HG03108 (cell line): ENCODE measurements at regions not wholly inside any gene's neighbourhood (a gene's known extent, or its start where the extent isn't known, plus 50 kb on each side); places are given as distances from the start of the nearest gene placed in this dataset.

Source experiments
- ATAC-seq: cut with Tn5 transposase; IDR thresholded peaks from one replicate; pipeline ENCODE4 v1.9.1; 2021; ENCODE audit warnings: moderate library complexity; ENCODE audit not compliant: unreplicated experiment

DNA sequence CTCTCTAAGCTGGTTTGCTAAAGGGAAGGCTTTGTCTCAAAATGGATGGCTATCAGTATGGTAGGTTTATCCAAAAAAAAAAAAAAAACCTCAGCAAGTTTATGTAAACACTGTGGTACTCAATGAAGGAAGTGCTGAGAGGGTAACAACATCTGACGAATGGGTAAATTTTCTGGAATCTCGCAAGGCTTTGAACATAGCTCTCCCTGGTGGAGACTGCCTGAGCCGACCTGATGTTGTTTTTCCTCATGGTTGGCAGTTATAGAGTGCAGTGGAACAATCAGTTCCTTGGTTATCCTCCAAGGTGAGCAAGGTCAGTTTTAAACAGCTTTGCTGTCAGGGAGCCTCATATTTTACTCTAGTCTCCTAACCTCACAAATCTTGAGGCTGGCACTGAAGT, 94.6 kb downstream of the ZPLD1 start:
- no peak for ATAC-seq

DNA sequence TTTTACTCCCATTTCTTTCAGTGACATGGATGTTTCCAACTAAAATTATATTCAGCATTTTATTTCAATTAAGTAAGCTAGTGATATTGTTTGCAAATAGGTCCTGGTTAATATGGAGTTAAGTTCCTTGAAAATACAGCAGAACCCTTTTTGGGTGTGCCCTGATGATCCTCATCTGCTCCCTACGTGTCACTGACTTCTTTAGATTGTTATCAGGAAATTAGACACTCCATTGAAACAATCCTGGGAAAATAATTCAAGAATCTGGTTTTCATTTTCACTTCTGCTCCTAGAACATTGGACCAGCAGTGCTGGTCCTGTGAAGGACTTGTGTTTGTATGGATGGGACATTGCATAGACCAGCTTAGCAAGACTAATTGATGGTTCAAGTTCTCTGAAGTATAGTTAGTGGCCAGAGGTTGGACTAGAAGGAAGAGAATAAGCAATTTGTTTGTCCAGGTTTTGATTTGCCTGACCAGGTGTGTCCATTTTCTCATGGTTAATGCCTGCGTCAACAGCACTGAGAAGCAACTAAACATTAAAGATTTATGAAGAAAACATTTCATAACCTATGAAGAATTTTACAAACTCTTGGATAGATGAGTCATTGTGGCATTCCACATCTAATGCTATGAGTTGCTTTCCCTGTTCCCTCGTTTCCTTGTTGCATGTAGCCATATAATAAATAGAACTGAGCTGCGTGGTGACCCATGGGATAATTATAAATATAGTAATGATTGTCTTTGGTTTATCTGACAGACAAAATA, 95.8 kb downstream of the ZPLD1 start:
- ATAC-seq = no peak

DNA sequence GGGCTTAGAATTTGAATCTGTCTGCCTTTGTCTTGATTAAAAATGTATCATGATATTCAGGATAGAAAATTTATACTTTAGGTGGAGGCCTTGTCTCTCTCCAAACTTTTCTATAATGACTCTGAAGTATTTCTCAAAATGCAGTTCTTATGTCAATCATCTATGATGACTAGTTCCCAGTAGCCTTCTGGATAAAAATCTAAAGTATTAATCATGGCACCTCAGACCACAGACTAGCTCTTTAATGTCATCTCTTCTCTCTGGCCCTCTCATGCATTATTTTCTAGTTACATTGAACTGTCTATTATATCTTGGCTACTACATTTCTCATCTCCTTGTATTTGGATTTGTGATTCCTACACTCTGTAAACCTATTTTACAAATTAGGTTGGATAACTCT, 96.9 kb downstream of the ZPLD1 start:
- ATAC-seq = no peak

DNA sequence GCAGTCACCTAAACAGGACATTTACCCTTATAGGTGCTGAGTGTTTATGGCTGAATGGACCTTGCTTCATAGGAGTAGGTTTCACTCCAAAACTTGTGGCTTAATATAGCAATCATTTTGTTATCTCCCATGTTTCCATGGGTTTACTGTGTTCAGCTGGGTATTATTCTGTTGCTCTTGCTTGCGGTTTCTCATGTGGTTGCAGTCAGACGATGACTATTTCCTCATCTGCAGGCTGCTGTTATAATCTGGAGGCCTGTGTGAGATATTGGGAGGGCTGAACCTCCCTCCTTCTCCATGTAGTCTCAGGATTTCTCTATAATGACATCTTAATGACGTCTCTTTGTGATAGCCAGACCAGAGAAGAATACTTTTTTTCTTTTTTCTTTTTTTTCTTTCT, 98.1 kb downstream of the ZPLD1 start:
- ATAC-seq = no peak

DNA sequence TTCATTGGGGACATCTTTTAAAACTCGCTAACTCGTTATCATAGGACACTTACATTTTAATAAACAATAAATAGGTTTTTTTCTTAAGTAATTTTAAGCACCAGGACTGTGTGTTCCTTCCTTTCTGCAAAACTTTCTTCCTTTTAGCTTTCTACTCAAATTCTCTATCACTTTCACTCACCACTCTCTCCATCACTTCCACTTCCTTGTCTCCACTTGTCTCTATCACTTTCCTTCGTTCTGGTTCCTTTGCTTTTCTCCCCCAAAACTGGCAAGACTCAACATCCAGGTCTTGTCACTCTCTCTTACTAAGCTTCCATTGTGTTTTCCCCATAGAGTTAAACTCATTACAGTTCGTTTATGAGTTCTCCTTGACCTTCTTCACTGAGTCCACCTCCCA, 99.0 kb downstream of the ZPLD1 start:
- no peak for ATAC-seq

DNA sequence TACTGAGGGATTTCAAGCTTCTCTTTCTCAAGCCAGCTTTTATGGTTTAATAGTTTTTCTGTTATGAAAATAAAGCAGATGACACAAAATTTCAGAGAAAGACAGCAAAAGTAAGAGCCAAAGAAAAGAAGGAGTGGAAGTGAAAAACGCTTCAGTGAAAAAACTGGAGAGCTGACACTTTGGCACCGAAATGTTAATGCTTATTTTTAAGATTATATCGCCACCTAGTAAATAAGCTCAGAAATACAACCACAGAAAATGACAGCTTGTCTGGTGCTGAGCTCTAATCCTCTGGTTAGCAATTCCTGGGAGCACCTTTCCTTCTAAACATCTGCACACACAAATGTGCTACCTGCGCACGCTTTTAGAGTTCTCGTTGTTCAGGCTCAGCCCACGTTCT, 101.6 kb downstream of the ZPLD1 start:
- no peak for ATAC-seq

DNA sequence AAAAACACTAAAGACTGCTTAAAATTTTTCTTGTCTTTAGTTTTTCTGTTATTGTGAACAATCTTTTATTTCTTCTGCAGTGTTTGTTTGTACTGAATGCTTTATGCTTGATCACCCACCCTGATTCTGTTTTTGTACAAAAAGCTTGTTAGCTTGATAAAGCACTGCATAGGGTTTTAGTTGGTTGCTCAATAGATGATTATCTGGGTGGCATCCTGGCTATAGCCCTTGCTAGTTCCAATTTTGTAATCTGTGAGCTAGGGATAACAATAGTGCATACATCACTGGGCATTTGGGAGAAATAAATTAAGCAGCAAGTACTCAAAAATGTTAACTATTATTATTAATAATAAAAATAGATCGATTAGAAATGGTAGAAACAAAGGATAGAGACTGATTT, 102.3 kb downstream of the ZPLD1 start:
- ATAC-seq = no peak

DNA sequence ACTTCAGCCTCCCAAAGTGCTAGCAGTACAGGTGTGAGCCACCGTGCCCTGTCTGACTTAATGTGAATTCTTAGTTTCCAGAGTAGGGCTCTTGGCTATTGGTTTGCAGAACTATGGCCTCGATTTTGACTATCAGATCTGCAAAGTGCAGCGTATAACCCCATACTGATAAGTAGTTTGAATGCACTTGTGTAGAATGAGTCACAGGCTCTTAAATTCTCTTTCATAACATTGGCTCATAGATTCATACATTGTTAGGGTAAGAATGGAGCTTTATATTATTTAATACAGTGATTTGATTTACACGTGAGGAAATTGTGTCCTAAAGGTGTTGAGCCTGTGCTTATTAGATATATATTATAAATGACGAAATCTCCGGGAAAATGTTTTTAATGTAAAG, 109.9 kb downstream of the ZPLD1 start:
- no peak for ATAC-seq

DNA sequence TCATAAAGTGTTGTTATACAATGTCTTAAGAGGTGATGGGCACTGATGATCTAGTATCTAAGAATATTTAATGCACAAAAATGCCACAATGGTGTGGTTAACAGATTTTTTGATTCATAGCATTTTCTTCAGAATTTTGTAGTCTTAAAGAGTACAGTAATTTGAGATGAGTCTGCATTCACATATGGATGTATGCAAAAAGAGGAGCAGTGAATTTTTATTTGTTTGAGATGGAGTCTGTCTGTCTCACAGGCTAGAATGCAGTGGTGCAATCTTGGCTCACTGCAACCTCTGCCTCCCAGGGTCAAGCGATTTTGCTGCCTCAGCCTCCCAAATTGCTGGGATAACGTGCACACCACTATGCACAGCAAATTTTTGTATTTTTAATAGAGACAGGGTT, 110.5 kb downstream of the ZPLD1 start:
- ATAC-seq = no peak

DNA sequence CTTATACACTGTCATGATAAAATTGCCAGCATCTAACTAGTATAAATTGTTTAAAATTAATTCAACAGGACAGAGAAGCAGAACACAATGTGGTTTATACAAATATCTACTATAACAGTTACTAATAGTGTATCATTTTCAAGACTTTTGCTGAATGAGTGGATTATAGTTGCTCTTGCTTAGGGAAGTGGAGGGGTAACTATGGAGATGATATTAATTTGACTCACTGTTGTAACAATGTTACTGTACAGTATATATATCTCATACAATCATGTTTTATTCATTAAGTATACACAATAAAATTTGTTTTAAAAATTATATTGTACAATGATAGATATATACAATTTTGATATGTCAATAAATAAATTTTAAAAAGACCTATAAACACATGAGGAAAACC, 119.1 kb downstream of the ZPLD1 start:
- no peak for ATAC-seq

DNA sequence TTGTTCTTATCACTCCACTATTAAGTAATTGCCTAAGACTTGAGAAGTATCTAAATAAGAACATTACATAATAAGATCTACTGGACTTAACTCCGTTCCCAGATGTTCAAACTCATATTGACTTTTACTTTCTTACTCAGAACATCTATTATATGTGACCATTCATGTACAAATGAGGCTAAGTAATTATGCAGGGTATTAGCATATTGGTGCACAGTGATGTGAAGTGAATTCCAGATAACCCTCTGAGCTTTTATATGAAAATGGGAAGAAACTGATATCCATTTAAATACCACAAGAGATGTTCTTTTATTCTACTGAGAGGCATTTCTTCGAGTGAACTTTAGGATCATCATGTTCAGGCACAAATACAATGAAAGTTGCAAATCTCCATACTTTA, 135.7 kb downstream of the ZPLD1 start:
- no peak for ATAC-seq

DNA sequence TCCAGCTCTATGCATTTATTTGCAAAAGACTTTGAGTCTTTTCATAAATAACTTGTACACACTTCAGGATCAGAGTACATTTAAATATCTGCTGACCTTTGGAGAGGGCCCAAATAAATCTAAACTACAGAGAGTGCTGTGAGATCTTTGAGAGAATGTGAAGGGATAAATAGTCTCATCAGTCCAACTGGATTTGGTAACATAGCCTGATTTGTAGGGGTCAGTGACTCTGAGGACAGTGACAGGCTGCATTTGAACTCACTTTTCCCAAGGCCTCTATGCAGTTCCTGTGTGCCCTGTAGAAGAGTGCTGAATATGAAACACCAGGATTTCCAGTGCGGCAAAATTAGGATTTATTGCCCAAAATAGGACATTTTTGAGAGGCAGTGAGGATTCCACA, 136.2 kb downstream of the ZPLD1 start:
- ATAC-seq = no peak

DNA sequence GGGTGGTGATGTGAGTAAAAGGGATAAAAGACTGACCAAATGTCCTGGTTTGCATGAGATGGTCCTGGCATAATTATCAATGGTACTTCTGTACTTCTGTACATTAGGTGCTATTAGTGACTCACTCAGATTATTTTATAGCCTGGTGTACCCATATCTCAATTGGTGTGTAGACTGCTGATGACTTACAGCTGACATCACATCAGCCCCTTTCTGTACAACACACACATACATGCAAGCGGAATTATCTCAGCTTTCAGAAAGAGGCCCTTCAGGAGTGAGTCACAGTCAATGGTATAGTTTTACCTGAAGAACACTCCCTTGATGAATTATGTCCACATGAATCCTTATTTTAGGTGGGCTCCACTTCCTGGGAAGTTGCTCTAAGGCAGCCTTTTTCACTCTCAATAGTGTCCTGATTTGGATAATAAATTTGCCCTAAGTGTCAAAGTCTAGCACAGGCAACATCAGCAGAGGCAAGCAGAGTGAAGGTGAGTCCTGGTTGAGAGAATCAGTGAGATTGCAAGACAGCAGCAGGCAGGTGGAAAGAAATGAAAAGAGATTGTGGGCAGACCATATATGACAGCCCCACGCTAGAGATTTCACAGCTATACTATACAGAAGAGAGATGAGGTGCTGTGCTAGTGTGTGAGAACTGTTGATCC, 137.0 kb downstream of the ZPLD1 start:
- ATAC-seq = no peak

DNA sequence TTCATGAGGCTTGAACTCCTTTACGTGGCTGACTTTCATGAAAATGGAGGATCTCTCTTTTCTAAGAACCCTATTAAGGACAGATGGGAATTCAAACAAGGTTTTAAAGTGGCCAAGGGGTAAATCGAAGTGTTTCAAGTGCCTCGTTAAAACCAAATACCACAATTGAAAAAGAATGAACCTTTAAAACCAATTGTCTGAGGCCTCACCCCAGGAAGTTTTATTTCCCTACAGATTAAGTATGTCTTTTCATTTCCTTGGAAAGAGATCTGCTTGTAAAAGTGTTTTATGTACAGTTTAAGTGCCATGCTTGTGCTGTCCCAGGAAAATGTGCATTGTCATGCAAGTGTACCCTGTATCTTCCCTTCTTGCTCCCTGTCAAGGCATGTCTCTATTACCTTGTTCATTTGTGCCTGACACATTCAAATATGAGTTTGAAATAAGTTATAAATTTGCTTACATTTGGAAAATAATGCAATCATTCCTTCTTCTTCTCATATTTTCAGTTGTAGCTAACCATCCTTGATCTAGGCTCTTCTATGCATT, 138.7 kb downstream of the ZPLD1 start:
- no peak for ATAC-seq

DNA sequence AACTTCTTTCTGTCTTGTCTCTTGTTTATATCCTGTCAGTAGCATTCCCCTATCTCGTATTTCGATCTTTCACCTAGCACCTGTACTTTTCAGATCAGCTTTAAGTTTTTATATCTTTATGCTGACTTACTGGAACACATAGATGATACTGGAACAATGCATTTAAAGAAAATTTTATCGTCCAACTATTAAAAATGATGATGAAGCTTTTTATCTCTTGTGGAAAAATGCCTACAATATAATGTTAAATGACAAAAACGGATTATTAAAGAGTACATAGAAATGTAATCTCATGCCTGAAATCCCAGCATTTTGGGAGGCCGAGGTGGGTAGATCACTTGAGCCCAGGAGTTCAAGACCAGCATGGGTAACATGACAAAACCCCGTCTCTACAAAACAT, 139.5 kb downstream of the ZPLD1 start:
- ATAC-seq = no peak

DNA sequence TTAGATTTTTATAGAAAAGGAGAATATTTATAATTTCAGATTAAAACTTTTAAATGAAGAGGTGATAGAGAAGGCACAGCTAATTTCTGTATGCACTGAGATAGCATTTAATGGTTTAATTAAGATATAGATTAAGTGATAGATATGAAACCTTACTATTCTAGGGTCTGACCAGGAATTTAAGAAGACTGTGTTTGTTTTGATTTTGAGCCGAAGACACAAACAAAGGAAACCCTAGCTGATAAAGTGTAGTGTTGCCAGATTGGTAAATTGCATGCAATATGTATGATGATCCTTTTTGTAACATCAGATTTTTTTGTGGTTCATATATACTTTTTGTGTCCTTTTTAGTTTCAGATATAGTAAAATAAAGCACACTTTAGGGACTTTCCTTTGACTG, 141.8 kb downstream of the ZPLD1 start:
- no peak for ATAC-seq

DNA sequence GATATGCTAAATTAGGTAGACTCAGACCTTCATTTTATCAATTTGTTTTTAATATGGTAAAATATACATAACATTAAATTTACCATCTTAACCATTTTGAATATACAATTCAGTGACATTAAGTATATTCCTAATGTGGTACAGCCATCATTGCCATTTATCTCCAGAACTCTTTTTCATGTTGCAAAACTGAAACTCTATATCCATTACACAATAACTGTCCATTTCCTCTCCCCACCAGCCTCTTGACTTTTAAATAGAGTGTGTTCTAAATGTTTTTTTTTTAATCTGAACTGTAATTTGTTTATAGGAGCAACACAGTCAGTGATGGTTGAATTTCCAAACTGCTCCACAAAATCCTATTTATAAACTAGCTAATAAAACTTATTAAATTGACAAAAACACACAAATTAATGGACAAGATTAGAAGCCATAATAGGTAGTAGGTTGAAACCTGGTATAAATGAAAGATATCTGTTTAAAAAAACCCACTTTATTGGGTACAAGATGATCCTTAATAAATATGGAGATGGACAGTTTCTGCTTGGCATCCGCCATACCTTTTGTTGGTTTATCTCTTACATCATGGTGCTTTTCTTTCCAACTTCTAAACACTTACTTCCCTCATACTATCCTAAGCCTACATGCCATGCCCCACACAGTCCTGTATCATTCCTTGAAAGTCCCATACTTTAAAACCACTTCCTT, 142.4 kb downstream of the ZPLD1 start:
- no peak for ATAC-seq

DNA sequence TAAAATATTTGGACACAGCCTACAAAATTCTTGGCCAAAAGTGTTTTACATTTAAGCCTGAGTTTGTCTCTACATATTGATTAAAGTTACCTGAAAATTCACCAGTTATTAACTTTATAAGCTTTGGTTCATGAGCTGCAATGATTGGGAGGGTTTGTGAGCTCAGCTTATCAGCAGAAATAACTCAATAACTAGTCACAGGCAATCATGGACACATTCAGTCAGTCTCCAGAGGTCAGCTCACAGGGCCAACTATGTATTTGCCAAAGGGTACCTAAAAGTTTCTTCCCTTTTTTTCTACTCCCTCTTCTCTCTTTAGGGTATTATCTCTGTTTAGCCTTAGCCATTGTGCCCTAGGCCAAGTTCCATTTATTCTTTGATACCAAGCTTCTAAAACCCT, 145.9 kb downstream of the ZPLD1 start:
- no peak for ATAC-seq

DNA sequence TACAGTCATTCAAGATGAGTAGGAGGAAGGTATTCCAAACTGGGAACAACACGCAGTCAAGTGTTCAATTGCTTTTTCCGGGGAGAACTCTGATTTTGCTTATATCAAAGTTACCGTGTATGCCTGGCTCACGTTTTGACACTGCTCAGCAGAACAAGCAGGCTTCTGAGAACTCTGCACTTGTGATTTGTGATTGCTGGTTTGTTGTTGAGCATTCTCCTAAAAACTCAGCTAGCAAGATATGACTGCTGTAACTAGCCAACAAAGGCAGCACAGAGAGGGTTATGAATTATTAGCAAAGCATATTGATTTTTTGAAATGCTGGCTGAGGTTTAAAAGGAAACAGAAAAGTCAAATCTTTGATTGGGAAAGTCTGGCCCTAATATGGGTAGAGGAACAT, 151.7 kb downstream of the ZPLD1 start:
- no peak for ATAC-seq

DNA sequence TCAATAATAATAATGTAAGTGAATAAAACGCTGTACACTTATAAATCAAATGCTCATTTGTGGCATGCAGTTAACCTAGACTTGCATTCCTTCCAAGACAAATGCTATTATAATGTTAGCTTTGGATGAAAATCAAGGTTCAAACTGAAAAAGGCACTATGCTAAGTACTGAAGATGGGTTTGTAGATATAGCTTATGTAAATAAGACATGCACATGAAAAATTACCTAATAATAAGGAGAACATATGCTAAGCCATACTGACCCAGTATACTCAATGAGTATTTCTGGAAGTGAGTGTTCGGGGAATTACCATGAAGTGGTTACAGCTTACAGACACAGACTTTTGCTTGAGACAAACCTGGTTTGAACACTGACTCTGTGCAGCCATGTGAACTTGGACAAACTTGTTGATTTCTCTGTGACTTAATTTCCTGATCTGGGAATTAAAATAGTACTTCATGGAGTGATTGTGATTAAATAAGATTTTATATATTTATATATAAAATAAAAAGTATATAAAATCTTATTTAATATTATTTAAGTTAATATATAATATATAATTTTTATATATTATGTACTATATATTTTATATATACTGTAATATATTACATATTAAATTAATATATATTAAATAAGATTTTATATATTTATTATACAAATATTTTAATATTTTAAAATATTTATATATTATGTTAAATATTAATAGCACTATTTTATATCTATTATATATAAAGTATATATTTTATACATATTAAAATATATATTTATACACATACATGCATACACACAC, 159.2 kb downstream of the ZPLD1 start:
- ATAC-seq = no peak

DNA sequence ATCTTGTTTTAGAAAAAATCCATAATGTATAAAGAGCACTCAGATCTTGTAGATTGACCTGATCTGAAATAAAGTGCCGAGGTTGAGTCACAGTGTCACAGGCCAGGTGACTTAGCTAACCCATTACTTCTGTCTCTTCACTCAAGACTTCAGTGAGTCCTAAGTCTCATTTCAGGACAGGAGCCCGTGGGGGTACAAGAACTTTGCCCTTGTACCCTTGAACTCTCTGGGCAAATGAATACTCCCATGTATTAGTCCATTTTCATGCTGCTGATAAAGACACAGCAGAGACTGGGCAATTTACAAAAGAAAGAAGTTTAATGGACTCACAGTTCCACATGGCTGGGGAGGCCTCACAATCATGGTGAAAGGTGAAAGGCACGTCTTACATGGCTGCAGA, 160.2 kb downstream of the ZPLD1 start:
- ATAC-seq = no peak
